DMS153 (cell line): ENCODE measurements at regions not wholly inside any gene's neighbourhood (a gene's known extent, or its start where the extent isn't known, plus 50 kb on each side); places are given as distances from the start of the nearest gene placed in this dataset.

Source experiments
- DNase-seq: peaks from one replicate; lab custom pipeline; 2025; lab: John Stamatoyannopoulos, UW

DNA sequence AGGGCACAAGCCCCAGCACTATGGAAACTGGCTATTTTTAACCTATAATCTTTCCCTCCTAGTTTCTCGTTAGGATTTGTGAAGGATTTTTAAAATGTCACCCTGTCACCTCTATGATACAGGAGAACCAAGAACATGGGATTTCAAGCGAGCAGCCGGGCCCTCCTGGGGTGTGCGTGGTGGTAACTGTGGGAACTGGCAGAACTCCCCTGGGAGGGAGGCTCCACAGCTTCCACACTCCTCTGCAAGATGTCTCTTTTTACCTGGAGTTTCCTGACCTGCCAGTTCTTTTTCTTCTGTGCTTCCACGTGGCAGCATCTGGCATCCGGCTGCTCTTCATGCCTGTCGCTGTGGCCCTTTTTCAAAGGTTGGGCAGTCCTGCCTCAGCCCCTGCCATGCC, 386.3 kb upstream of the MYT1L start:
- DNase-seq: no peak

GRCh38 chr2:2716771-2717170, 385.7 kb upstream of the MYT1L start:
- no peak for DNase-seq

GRCh38 chr2:2715036-2715818, 384.2 kb upstream of the MYT1L start:
- DNase-seq: no peak

- DNase-seq: no peak
These were observed 383.3 kb upstream of the MYT1L start for GRCh38 chr2:2714408-2714807.

DNA sequence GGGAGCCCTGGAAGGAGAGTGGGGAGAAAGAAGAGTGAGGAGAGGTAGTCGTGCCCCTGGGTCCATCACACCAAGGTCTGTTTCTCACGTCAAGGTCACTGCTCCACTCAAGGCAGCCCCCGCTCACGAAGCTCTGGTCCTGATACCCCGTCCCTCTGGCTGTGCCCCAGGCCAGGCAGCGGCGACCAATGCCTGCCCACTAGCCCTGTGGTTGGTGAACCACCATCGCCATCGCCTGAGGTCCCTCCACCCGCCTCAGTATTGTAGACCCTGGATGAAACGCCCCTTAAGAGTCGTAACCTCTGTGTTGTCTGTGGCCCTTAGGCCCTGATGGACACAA, 378.3 kb upstream of the MYT1L start:
- DNase-seq: no peak

- peak; percentile 24 for DNase-seq
These were observed 377.7 kb upstream of the MYT1L start for GRCh38 chr2:2708575-2709430.

GRCh38 chr2:2707206-2707991, 376.3 kb upstream of the MYT1L start:
- DNase-seq: no peak

DNA sequence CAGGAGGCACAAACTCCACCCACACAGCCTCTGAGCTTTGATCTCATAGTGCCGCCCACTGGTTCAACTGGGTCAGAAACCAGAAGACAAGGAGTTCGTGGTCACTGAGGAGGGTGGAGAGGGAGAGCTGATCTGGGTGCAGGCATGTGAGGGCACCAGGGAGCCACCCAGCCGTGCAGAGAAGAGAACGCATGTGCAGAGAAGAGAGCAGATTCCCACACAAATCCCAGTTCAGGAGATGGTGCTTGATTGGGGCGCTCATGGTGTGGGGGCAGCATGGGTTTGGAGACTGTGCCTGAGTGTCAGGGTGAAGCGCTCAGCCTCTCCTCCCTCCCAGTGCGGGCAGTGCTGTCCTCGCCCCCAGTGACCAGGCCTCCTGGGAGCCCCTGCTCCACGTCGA, 375.2 kb upstream of the MYT1L start:
- no peak for DNase-seq

GRCh38 chr2:2705871-2706270, 374.8 kb upstream of the MYT1L start:
- no peak for DNase-seq

DNA sequence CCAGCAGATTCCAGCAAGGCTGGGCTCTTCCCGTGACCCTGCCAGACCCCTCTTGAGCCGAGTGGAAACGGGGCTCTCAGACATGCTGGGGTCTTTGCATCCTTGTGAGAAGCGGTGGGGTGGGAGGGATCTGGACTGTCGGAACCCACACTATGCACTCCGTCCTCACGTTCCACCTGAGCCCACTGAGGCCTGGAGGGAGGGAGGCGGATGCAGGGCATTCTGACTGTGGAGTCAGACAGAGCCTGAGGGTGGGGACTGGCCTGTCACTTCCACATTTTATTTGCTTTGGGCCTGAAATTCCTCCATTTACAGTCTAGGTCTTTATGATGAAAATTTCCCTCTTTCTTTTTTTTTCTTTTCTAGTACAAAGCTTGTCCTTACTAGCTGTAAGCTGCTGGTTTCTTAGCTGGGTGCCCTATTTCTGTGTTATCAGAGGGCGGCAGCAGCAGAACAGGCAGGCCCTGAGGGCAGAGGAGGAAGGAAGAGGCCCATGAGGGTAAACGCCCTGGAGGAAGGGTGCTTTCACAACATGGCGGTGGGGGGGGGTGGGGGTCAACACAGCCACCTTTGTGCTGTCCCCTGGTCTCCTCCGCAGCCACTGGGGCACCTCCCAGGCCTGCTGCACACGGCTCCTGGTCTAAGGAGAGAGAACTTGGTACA, 373.5 kb upstream of the MYT1L start:
- no peak for DNase-seq

DNA sequence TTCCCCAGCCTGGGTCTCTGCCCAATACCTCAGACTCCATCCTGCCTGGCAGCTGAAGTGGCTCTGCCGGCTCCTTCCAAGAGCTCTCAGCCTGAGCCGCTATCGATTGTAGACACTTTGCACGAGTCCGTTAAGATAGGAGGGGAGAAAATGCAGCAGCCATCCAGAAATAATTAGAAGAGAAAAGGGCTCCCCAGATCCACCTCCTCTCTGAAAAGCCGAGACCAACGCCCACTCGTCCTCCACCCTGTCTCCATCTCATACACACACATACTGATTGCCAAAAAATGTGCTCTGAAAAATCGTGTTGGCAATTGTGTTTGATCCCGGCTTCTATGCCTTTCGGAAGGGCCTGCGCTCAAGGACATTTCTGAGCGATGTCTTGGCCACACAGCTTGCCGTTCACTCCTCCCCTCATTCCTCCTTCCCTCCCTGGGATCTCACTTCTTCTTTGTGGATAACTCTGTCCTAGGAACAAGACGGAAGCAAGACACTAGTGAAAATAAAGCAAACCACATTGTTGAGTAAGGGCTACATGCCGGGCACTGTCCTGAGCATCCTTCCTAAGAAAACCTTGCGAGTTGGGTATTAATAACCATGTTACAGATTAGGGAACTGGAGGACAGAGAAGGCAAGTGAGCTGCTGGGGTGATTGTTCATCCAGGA, 372.8 kb upstream of the MYT1L start:
- DNase-seq: no peak

- DNase-seq: no peak
These were observed 372.1 kb upstream of the MYT1L start for GRCh38 chr2:2703172-2703571.

DNA sequence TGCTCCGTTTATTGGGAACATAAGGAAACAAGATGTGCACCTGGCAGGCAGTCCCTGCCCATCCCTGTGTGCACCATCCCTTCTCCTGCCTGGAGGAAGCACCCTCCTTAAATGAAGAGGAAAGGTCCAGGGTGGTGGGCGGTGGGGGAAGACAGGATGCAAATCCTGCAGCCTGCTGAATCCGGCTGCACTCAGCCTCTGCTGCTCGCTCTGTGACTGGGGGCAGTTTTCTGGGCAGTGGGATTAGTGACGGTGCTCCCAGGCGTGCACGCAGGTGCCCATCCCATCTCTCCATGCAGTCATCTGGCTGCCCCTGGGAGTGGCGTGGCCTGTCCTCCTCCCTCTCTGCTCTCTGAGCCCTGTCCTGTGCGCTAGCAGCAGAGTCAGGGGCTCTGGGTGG, 371.3 kb upstream of the MYT1L start:
- DNase-seq: no peak

- no peak for DNase-seq
These were observed 370.7 kb upstream of the MYT1L start for GRCh38 chr2:2701813-2702212.

DNA sequence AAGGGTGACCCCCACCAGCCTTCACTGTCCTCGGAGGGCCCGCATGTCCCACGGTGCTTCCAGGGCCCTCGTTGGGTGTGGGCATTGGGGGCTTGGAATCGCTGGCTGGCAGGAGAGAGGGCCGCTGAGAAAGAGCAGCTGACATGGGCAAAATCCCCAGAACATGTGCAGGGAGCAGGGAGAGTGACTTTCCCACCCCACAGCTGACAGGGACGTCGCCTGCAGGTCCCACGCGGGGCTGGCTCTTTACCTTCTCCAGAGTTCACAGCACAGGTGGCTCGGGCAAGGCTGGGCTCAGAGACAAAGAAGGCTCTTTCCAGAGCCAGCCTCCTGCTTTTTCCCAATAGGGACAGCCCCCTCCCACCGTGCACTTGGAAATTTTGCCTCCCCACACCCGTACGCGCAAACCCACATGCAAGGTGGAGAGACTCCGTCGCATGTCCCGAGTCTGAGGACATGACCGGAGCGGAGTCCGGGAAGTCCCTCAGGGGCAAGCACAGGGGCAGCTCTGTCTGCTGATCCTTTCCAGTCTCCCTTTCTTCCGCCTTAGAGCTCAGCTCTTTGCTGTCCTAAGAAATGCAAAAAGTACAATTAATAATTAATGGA, 370.2 kb upstream of the MYT1L start:
- no peak for DNase-seq

GRCh38 chr2:2699121-2699505, 368.0 kb upstream of the MYT1L start:
- DNase-seq: peak; percentile 51

DNA sequence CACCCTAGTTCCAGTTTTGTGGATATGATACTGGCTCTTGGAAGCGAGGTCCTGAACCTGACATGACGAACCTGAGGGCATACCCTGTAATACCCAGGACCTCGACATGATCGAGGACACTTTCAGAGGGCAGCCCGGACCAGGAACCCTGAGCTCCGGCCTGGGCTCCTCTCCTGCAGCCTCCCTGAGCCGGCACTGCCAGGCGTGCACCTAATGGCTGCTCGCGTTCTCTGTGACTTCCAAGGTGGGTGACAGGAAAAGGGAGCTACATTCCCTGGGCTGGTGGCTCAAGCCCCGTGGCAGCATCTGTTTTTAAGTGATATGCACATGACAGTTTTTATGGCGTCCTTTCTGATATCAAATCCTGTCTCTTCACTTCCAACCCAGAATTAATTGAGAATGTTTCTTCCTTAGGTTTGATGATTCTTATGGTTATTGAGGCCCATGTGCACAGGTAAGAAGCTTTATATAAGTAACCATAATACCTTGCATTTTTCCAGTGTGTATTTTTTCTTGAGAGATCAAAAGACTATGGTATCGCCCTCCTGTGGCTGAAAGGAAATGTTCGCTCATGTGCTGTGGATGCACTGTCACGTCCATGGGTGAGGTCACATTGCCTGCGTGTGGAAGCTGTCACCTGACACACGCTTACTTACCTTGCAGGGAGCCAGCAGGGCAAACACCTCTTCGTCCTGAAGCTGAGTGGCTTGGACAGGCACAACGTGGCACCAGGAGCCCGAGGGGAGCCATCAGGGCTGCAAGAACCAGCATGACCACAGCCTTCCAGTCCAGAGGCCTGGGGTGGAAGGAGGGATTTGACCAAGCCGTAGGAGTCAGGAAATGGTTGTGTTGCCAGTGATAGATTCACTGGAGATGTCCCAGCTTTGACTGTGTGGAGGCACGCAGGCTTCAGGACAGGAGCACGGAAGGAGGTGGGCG, 367.4 kb upstream of the MYT1L start:
- peak; percentile 83 for DNase-seq

DNA sequence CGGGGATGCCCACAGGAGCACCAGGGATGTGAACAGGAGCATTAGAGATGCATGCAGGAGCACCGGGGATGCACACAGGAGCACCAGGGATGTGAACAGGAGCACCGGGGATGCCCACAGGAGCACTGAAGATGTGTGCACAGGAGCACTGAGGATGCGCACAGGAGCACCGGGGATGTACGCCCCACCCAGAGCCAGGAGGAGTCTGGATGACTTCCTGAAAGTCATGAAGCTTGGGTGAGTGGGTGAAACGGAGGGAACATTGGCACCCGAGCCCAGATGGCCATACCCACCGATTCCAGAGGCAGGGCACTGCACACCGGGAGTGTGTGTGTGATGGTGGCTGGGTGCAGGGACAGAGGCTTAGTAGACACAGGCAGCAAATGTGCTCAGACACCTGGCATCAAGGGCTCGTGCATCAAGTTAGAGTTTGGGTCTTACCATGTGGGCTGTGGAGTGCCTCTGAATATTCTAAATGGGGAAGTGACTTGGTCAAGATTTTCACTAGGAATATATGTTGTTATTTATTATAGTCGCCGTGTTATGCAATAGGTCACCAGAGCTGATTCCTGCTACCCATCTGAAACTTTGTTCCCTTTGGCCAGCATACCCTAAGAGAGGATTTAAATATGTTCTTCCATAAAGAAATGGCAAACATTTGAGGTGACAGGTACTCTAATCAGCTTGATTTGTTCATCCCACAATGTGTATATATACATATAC, 365.8 kb upstream of the MYT1L start:
- DNase-seq: no peak

DNA sequence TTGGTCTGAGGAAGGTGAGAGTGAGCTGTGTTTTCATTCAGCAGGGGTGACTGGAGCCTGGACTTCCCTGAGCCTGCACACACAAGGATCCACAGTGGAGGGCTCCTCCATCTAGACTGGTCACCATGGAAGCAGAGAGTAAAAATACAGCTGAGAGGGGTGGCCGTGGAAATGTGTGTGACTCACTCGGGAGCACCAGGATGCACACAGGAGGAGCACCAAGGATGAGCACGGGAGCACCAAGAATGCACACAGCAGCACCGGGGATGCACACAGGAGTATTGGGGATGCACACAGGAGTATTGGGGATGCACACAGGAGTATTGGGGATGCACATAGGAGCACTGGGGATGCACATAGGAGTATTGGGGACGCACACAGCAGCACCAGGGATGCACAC, 365.2 kb upstream of the MYT1L start:
- no peak for DNase-seq
